ENCODE measurements at regions not wholly inside any gene's neighbourhood (a gene's known extent, or its start where the extent isn't known, plus 50 kb on each side); places are given as distances from the start of the nearest gene placed in this dataset.

- DNase-seq: no peak
- H3K27me3 Mint-ChIP-seq: peaks cover 37% of the 10 kb centered on the region
- no peaks in the 10 kb centered on the region for H3K9me3 ChIP-seq (ENCODE audit: control insufficient read depth, low read length, poor library complexity, severe bottlenecking)
- H3K36me3 Mint-ChIP-seq (ENCODE audit: low read depth): peaks cover 4% of the 10 kb centered on the region
- no peak for ATAC-seq
- no peak overlapping the region for H3K27ac Mint-ChIP-seq
- H3K4me3 Mint-ChIP-seq: no peak overlapping the region
- H3K4me1 Mint-ChIP-seq: peaks cover 10% of the 10 kb centered on the region
Observed at GRCh38 chr11:70586261-70587074, 188.1 kb downstream of the CTTN start.

GRCh38 chr11:70587075-70587389 lies 188.7 kb downstream of the CTTN start:
- H3K4me1 Mint-ChIP-seq: peaks cover 10% of the 10 kb centered on the region
- no peaks in the 10 kb centered on the region for H3K9me3 ChIP-seq (ENCODE audit: control insufficient read depth, low read length, poor library complexity, severe bottlenecking)
- no peak overlapping the region for H3K27ac Mint-ChIP-seq
- ATAC-seq (no peak), DNase-seq (no peak)
- H3K4me3 Mint-ChIP-seq: no peak overlapping the region
- peaks cover 4% of the 10 kb centered on the region for H3K36me3 Mint-ChIP-seq (ENCODE audit: low read depth)
- H3K27me3 Mint-ChIP-seq: peaks cover 37% of the 10 kb centered on the region

GRCh38 chr11:70590356-70590991 lies 192.1 kb downstream of the CTTN start:
- DNase-seq: no peak
- no peak overlapping the region for H3K27ac Mint-ChIP-seq

GRCh38 chr11:70592641-70593165 lies 194.4 kb downstream of the CTTN start:
- Mint-ChIP-seq H3K4me1 (peaks cover 10% of the 10 kb centered on the region), H3K36me3 (ENCODE audit: low read depth) (no peaks in the 10 kb centered on the region), H3K27me3 (peaks cover 38% of the 10 kb centered on the region), H3K27ac (no peak overlapping the region), H3K4me3 (no peak overlapping the region)
- ATAC-seq (no peak), DNase-seq (no peak)
- H3K9me3 ChIP-seq (ENCODE audit: control insufficient read depth, low read length, poor library complexity, severe bottlenecking): no peaks in the 10 kb centered on the region

More at GRCh38 chr11:70590356-70590991, 192.1 kb downstream of the CTTN start:
- H3K36me3 Mint-ChIP-seq (ENCODE audit: low read depth): peaks cover 2% of the 10 kb centered on the region
- H3K4me1 Mint-ChIP-seq: peaks cover 10% of the 10 kb centered on the region
- H3K4me3 Mint-ChIP-seq: no peak overlapping the region
- H3K27me3 Mint-ChIP-seq: peaks cover 33% of the 10 kb centered on the region
- peak; percentile 40 for ATAC-seq
- no peaks in the 10 kb centered on the region for H3K9me3 ChIP-seq (ENCODE audit: control insufficient read depth, low read length, poor library complexity, severe bottlenecking)

- ATAC-seq (no peak), DNase-seq (no peak)
- Mint-ChIP-seq H3K36me3 (ENCODE audit: low read depth) (no peaks in the 10 kb centered on the region), H3K27me3 (peaks cover 41% of the 10 kb centered on the region), H3K4me1 (peaks cover 10% of the 10 kb centered on the region), H3K27ac (no peak overlapping the region), H3K4me3 (no peak overlapping the region)
- H3K9me3 ChIP-seq (ENCODE audit: control insufficient read depth, low read length, poor library complexity, severe bottlenecking): no peaks in the 10 kb centered on the region
Observed at GRCh38 chr11:70593446-70593983, 195.2 kb downstream of the CTTN start.

GRCh38 chr11:70594031-70594430 lies 195.7 kb downstream of the CTTN start:
- no peak overlapping the region for H3K27ac Mint-ChIP-seq
- no peaks in the 10 kb centered on the region for H3K36me3 Mint-ChIP-seq (ENCODE audit: low read depth)
- H3K9me3 ChIP-seq (ENCODE audit: control insufficient read depth, low read length, poor library complexity, severe bottlenecking): no peaks in the 10 kb centered on the region
- no peak for ATAC-seq
- peaks cover 45% of the 10 kb centered on the region for H3K27me3 Mint-ChIP-seq
- no peak overlapping the region for H3K4me3 Mint-ChIP-seq
- peaks cover 10% of the 10 kb centered on the region for H3K4me1 Mint-ChIP-seq
- no peak for DNase-seq

- Mint-ChIP-seq H3K36me3 (ENCODE audit: low read depth) (no peaks in the 10 kb centered on the region), H3K27ac (no peak overlapping the region), H3K4me1 (peaks cover 8% of the 10 kb centered on the region), H3K27me3 (peaks cover 45% of the 10 kb centered on the region), H3K4me3 (no peak overlapping the region)
- H3K9me3 ChIP-seq (ENCODE audit: control insufficient read depth, low read length, poor library complexity, severe bottlenecking): no peaks in the 10 kb centered on the region
- no peak for DNase-seq
- ATAC-seq: no peak
Observed at GRCh38 chr11:70594606-70595005, 196.3 kb downstream of the CTTN start.

GRCh38 chr11:70595016-70595415 lies 196.7 kb downstream of the CTTN start:
- Mint-ChIP-seq H3K27ac (no peak overlapping the region), H3K27me3 (peaks cover 45% of the 10 kb centered on the region), H3K4me3 (no peak overlapping the region), H3K4me1 (peaks cover 7% of the 10 kb centered on the region), H3K36me3 (ENCODE audit: low read depth) (no peaks in the 10 kb centered on the region)
- ATAC-seq (no peak), DNase-seq (no peak)
- H3K9me3 ChIP-seq (ENCODE audit: control insufficient read depth, low read length, poor library complexity, severe bottlenecking): no peaks in the 10 kb centered on the region

GRCh38 chr11:70595452-70595851 lies 197.1 kb downstream of the CTTN start:
- ATAC-seq (no peak), DNase-seq (no peak)
- no peaks in the 10 kb centered on the region for H3K36me3 Mint-ChIP-seq (ENCODE audit: low read depth)
- peaks cover 45% of the 10 kb centered on the region for H3K27me3 Mint-ChIP-seq
- H3K9me3 ChIP-seq (ENCODE audit: control insufficient read depth, low read length, poor library complexity, severe bottlenecking): no peaks in the 10 kb centered on the region
- H3K27ac Mint-ChIP-seq: no peak overlapping the region
- no peak overlapping the region for H3K4me3 Mint-ChIP-seq
- H3K4me1 Mint-ChIP-seq: peaks cover 7% of the 10 kb centered on the region

- Mint-ChIP-seq H3K4me1 (peaks cover under 1% of the 10 kb centered on the region), H3K27ac (no peak overlapping the region), H3K4me3 (no peak overlapping the region), H3K27me3 (peaks cover 39% of the 10 kb centered on the region), H3K36me3 (ENCODE audit: low read depth) (no peaks in the 10 kb centered on the region)
- ATAC-seq (no peak), DNase-seq (no peak)
- H3K9me3 ChIP-seq (ENCODE audit: control insufficient read depth, low read length, poor library complexity, severe bottlenecking): no peaks in the 10 kb centered on the region
Observed at GRCh38 chr11:70596091-70596490, 197.8 kb downstream of the CTTN start.

- no peak overlapping the region for H3K27ac Mint-ChIP-seq
- H3K27me3 Mint-ChIP-seq: peaks cover 38% of the 10 kb centered on the region
- no peaks in the 10 kb centered on the region for H3K4me1 Mint-ChIP-seq
- DNase-seq (no peak), ATAC-seq (no peak)
- H3K4me3 Mint-ChIP-seq: no peak overlapping the region
- H3K36me3 Mint-ChIP-seq (ENCODE audit: low read depth): no peaks in the 10 kb centered on the region
- no peaks in the 10 kb centered on the region for H3K9me3 ChIP-seq (ENCODE audit: control insufficient read depth, low read length, poor library complexity, severe bottlenecking)
Observed at GRCh38 chr11:70597006-70597555, 198.8 kb downstream of the CTTN start.

- H3K27ac Mint-ChIP-seq: no peak overlapping the region
- no peak for DNase-seq
- H3K4me1 Mint-ChIP-seq: no peaks in the 10 kb centered on the region
- no peak overlapping the region for H3K4me3 Mint-ChIP-seq
- H3K27me3 Mint-ChIP-seq: peaks cover 35% of the 10 kb centered on the region
- no peaks in the 10 kb centered on the region for H3K36me3 Mint-ChIP-seq (ENCODE audit: low read depth)
- H3K9me3 ChIP-seq (ENCODE audit: control insufficient read depth, low read length, poor library complexity, severe bottlenecking): no peaks in the 10 kb centered on the region
- no peak for ATAC-seq
Observed at GRCh38 chr11:70597751-70598625, 199.7 kb downstream of the CTTN start.

Measured in T-helper 17 cell (primary cell).